Testis (tissue), 2 donors: ENCODE measurements at regions not wholly inside any gene's neighbourhood (a gene's known extent, or its start where the extent isn't known, plus 50 kb on each side); places are given as distances from the start of the nearest gene placed in this dataset.

Source experiments
- DNase-seq: peaks from one replicate; pipeline ENCODE4 v3.0.0-alpha.2; 2019
- H3K27ac ChIP-seq, 2 donors: fragments of 200-600 bp; sonication (generic); one replicate each; pipeline ENCODE4 v1.5.1; 2019
- H3K27me3 ChIP-seq: fragments of 200-600 bp; sonication (generic); one replicate; pipeline ENCODE4 v1.5.1; 2019
- H3K36me3 ChIP-seq: fragments of 200-600 bp; sonication (generic); one replicate; pipeline ENCODE4 v1.5.1; 2017; ENCODE audit warnings: low read depth; ENCODE audit errors: missing control alignments
- H3K4me1 ChIP-seq: fragments of 200-600 bp; sonication (generic); one replicate; pipeline ENCODE4 v1.5.1; 2019
- H3K4me3 ChIP-seq, 2 donors: fragments of 200-600 bp; sonication (generic); one replicate each; pipeline ENCODE4 v1.5.1; 2017 to 2019
- H3K9me3 ChIP-seq: fragments of 200-600 bp; sonication (generic); one replicate; pipeline ENCODE4 v1.5.1; 2017
- POLR2A ChIP-seq: fragments of 450-650 bp; IDR thresholded peaks from one replicate; pipeline ENCODE4 v1.6.1; 2017; ENCODE audit warnings: antibody characterized with exemption, mild to moderate bottlenecking, moderate library complexity
- WGBS, 2 donors: methylation state at CpG; one replicate each; pipeline ENCODE4 v1.1.5; 2018; 5-methylcytosine and 5-hydroxymethylcytosine counted together
- intact Hi-C: fragments of 100-400 bp; cut with DNase I; formaldehyde crosslinking; loops from one replicate; pipeline ENCODE4 v1.15.1; 2023; ENCODE audit warnings: low total_unique reads
- TF ChIP-seq, protein P1 (sequence below), 3 experiments: fragments of 450-650 bp in 2 of 3; fragments of 200-600 bp in 1 of 3; sonication (generic) in 1 of 3; IDR thresholded peaks; one replicate each; pipeline ENCODE4 v1.5.1; 2016 to 2019; ENCODE audit warnings: antibody characterized with exemption in 3 of 3, mild to moderate bottlenecking in 2 of 3, moderate library complexity in 1 of 3

DNA sequence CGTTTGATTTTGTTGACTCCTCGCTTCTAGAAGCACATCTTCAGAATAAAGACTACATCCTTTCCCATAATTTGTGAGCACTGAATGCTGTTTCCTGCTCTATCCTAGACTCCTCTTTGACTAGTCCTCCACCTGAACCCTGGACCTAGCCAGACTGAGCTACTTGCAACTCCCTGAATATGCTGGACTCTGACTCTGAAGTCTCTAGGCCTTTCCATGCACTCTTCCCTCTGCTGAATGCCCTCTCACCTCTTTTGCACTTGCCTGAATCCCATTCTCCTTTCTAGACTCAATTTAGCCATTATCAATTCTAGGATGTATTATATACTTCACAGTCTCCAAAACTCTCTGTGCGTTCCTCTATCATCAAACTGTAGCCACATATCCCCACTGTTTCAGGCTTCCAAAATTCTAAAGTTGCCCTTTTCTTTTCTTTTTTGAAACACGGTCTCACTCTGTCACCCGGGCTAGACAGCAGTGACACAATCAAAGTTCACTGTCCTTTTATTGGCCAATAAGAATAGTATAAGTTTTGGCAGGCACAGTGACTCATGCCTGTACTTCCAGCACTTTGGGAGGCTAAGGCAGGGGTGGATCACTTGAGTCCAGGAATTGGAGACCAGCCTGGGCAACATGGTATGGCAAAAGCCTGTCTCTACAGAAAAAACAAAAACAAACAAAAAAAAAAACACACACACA, 127.0 kb downstream of the LTN1 start:
- TF ChIP-seq POLR2A: no peak
- TF ChIP-seq, protein P1, sequence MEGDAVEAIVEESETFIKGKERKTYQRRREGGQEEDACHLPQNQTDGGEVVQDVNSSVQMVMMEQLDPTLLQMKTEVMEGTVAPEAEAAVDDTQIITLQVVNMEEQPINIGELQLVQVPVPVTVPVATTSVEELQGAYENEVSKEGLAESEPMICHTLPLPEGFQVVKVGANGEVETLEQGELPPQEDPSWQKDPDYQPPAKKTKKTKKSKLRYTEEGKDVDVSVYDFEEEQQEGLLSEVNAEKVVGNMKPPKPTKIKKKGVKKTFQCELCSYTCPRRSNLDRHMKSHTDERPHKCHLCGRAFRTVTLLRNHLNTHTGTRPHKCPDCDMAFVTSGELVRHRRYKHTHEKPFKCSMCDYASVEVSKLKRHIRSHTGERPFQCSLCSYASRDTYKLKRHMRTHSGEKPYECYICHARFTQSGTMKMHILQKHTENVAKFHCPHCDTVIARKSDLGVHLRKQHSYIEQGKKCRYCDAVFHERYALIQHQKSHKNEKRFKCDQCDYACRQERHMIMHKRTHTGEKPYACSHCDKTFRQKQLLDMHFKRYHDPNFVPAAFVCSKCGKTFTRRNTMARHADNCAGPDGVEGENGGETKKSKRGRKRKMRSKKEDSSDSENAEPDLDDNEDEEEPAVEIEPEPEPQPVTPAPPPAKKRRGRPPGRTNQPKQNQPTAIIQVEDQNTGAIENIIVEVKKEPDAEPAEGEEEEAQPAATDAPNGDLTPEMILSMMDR (IDR thresholded peaks at IDR 0.05): no peak
- no peaks in the 10 kb centered on the region for H3K9me3 ChIP-seq
- H3K4me1 ChIP-seq: no peaks in the 10 kb centered on the region
- no peak for DNase-seq
- no peak overlapping the region for H3K4me3 ChIP-seq
- no peak overlapping the region for H3K27ac ChIP-seq
- 94 to 96% methylated on average over 5 of the region's 5 CpGs for WGBS, 2 donors
- H3K27me3 ChIP-seq: no peaks in the 10 kb centered on the region
- intact Hi-C loops: no loop called here
- H3K36me3 ChIP-seq: no peaks in the 10 kb centered on the region

DNA sequence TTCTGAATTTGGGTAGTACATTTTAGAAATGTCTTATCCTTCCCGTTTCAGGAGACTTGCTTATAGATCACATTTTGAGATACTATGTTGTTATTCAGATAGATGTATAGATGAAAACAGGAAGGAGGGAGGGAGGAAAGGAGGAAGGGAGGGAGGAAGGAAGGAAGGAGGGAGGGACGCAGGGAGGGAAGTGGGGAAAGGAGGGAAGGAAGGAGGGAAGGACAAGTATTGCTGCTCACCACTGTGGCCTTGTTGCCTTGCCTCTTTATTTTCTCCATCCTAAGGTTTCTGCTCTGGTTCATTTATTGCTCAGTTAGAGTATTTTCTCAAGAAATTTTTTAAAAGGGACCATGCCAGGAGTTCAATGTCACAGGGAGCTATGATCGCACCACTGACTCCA, 134.3 kb downstream of the LTN1 start:
- intact Hi-C loops: no loop called here
- Histone ChIP-seq H3K36me3 (no peaks in the 10 kb centered on the region), H3K27me3 (no peaks in the 10 kb centered on the region), H3K27ac (no peak overlapping the region), H3K4me1 (peaks cover 4% of the 10 kb centered on the region), H3K4me3 (no peak overlapping the region), H3K9me3 (no peaks in the 10 kb centered on the region)
- no peak for DNase-seq
- 73 to 80% methylated on average over 3 of the region's 3 CpGs for WGBS, 2 donors
- TF ChIP-seq POLR2A: no peak
- TF ChIP-seq, protein P1 (IDR thresholded peaks at IDR 0.05): no peak

DNA sequence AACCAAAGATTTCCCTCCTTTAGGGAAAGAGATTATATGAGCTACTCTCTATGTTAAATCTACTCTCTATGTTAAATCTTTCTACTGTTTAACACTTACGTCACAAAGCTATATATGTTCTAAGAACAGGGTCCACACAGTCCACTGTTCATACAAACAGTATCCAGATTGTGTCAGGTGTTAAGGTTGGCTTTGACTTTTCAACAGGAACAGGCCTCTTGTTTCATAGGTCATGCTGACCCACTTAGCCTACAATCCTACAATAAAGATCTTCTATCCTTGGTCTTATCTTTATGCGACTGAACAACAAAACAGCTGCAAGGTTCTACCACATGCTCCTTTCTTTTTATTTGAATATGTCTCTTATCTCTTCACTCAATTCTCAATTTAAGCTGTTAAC, 134.9 kb downstream of the LTN1 start:
- no peak for DNase-seq
- intact Hi-C loops: no loop called here
- H3K4me1 ChIP-seq: peaks cover 4% of the 10 kb centered on the region
- TF ChIP-seq, protein P1 (IDR thresholded peaks at IDR 0.05): no peak
- no peak for TF ChIP-seq POLR2A
- no peaks in the 10 kb centered on the region for H3K27me3 ChIP-seq
- H3K9me3 ChIP-seq: no peaks in the 10 kb centered on the region
- H3K27ac ChIP-seq: no peak overlapping the region
- H3K4me3 ChIP-seq: no peak overlapping the region
- no peaks in the 10 kb centered on the region for H3K36me3 ChIP-seq
- WGBS, 2 donors: 78 to 81% methylated on average over 2 of the region's 2 CpGs

DNA sequence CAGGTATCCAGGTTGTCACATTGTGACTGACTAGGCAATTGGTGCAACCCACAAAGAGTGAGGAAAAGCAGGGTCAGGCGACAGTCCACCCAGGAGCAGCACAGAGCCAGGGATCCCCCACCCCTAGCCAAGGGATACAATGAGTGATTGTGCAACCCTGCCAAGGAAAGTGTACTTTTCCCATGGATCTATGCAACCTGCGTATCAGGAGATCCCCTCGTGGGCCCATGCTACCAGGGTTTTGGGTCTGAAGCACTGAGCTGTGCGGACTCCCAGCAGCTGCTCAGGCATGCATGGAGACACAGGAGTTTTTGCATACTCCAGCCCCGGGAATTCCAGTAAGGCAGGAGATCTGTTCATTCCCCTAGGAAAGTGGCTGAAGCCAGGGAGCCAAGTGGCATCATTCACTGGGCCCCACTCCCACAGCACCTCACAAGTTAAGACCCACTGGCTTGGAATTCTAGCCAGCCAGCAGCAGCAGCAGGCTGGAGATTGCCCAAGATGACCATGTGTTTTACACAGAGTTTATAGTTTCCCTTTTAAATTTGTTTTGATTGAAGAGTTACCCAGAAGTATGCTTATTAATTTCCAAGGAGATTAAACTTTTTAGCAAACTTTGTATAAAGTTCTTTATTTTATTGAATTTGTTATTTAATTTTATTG, 136.0 kb downstream of the LTN1 start:
- no peak for DNase-seq
- WGBS, 2 donors: 74 to 83% methylated on average over 3 to 5 of the region's 5 CpGs
- no peaks in the 10 kb centered on the region for H3K27me3 ChIP-seq
- H3K36me3 ChIP-seq: no peaks in the 10 kb centered on the region
- H3K27ac ChIP-seq: no peak overlapping the region
- no peak for TF ChIP-seq POLR2A
- TF ChIP-seq, protein P1 (IDR thresholded peaks at IDR 0.05): no peak
- no peak overlapping the region for H3K4me3 ChIP-seq
- intact Hi-C loops: no loop called here
- H3K9me3 ChIP-seq: no peaks in the 10 kb centered on the region
- H3K4me1 ChIP-seq: peaks cover 4% of the 10 kb centered on the region

GRCh38 chr21:28852706-28853105, 140.0 kb downstream of the LTN1 start:
- no peaks in the 10 kb centered on the region for H3K4me1 ChIP-seq
- H3K27ac ChIP-seq: no peak overlapping the region
- WGBS, 2 donors: 64 to 69% methylated on average over 5 of the region's 5 CpGs
- intact Hi-C loops: no loop called here
- DNase-seq: no peak
- no peaks in the 10 kb centered on the region for H3K9me3 ChIP-seq
- H3K4me3 ChIP-seq: no peak overlapping the region
- no peak for TF ChIP-seq POLR2A
- TF ChIP-seq, protein P1 (IDR thresholded peaks at IDR 0.05): no peak
- H3K36me3 ChIP-seq: no peaks in the 10 kb centered on the region
- no peaks in the 10 kb centered on the region for H3K27me3 ChIP-seq
